Liver (tissue), 3 donors: ENCODE measurements at regions not wholly inside any gene's neighbourhood (a gene's known extent, or its start where the extent isn't known, plus 50 kb on each side); places are given as distances from the start of the nearest gene placed in this dataset.

Experiments used
- EGR1 ChIP-seq, 2 donors: IDR thresholded peaks; 2 replicates each; pipeline ENCODE4 v1.6.1; 2016 to 2018; ENCODE audit warnings: antibody characterized with exemption in 2 of 2, low read depth in 2 of 2
- FOXA1 ChIP-seq: IDR thresholded peaks from 2 replicates; pipeline ENCODE4 v1.6.1; 2016; ENCODE audit warnings: antibody characterized with exemption
- HNF4A ChIP-seq, 2 donors: conservative IDR thresholded peaks; 2 replicates each; pipeline ENCODE4 v1.6.1; 2016; ENCODE audit warnings: antibody characterized with exemption in 2 of 2, mild to moderate bottlenecking in 2 of 2
- JUND ChIP-seq, 2 donors: IDR thresholded peaks; 2 replicates each; pipeline ENCODE4 v1.6.1; 2016; ENCODE audit warnings: antibody characterized with exemption in 2 of 2
- RAD21 ChIP-seq, 2 donors: IDR thresholded peaks; 2 replicates each; pipeline ENCODE4 v1.6.1; 2016; ENCODE audit warnings: antibody characterized with exemption in 2 of 2, mild to moderate bottlenecking in 2 of 2
- RXRA ChIP-seq, 2 donors: IDR thresholded peaks; 2 replicates each; pipeline ENCODE4 v1.6.1; 2017 to 2018; ENCODE audit warnings: antibody characterized with exemption in 2 of 2, mild to moderate bottlenecking in 1 of 2
- SP1 ChIP-seq: IDR thresholded peaks from 2 replicates; pipeline ENCODE4 v1.6.1; 2018; ENCODE audit warnings: antibody characterized with exemption, mild to moderate bottlenecking
- TAF1 ChIP-seq: conservative IDR thresholded peaks from 2 replicates; pipeline ENCODE4 v1.6.1; 2016; ENCODE audit warnings: antibody characterized with exemption, mild to moderate bottlenecking
- YY1 ChIP-seq: IDR thresholded peaks from 2 replicates; pipeline ENCODE4 v1.6.1; 2016; ENCODE audit warnings: antibody characterized with exemption, mild to moderate bottlenecking
- TF ChIP-seq, protein P1 (sequence below): fragments of 150-350 bp; IDR thresholded peaks from 2 replicates; pipeline ENCODE4 v1.5.1; 2017; ENCODE audit warnings: improper control_type of control experiment, low read depth, low read length; ENCODE audit not compliant: missing input control
- TF ChIP-seq, protein P2 (sequence below): IDR thresholded peaks from 2 replicates; pipeline ENCODE4 v1.6.1; 2016; ENCODE audit warnings: antibody characterized with exemption
- TF ChIP-seq, protein P3 (sequence below): IDR thresholded peaks from 2 replicates; pipeline ENCODE4 v1.6.1; 2016; ENCODE audit warnings: antibody characterized with exemption, mild to moderate bottlenecking
- TF ChIP-seq, protein P4 (sequence below): IDR thresholded peaks from 2 replicates; pipeline ENCODE4 v1.6.1; 2016; ENCODE audit warnings: antibody characterized with exemption
- TF ChIP-seq, protein P5 (sequence below): IDR thresholded peaks from 2 replicates; pipeline ENCODE4 v1.6.1; 2016; ENCODE audit warnings: antibody characterized with exemption
- donor health status: healthy.
- donor health status: healthy.

DNA sequence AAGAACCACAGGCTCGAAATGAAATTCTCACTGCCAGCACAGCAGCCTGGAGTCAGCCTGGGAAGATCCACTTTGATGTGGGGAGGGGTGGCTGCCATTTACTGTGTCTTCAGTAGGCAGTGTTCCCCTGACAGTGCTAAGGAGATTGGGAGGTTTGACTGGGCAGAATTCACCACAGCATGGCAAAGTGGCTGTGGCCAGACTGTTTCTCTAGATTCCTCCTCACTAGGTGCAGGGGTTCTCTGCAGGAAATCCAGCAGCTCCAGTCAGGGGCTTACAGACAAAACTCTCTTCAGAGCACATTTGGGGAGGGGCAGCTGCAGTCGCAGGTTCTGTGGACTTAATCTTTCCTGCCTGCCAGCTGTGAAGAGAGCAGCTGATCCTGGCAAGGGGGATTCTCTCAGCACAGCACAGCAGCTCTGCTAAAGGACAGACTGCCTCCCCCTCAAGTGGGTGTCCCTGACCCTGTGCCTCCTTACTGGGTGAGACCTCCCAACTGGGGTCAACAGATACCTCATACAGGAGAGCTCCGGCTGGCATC is 1174.0 kb downstream of the RAPGEF2 start:
- TF ChIP-seq RAD21 (IDR thresholded peaks at IDR 0.05) = no peak
- TF ChIP-seq, protein P1, sequence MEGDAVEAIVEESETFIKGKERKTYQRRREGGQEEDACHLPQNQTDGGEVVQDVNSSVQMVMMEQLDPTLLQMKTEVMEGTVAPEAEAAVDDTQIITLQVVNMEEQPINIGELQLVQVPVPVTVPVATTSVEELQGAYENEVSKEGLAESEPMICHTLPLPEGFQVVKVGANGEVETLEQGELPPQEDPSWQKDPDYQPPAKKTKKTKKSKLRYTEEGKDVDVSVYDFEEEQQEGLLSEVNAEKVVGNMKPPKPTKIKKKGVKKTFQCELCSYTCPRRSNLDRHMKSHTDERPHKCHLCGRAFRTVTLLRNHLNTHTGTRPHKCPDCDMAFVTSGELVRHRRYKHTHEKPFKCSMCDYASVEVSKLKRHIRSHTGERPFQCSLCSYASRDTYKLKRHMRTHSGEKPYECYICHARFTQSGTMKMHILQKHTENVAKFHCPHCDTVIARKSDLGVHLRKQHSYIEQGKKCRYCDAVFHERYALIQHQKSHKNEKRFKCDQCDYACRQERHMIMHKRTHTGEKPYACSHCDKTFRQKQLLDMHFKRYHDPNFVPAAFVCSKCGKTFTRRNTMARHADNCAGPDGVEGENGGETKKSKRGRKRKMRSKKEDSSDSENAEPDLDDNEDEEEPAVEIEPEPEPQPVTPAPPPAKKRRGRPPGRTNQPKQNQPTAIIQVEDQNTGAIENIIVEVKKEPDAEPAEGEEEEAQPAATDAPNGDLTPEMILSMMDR = no peak
- no peak for TF ChIP-seq SP1
- TF ChIP-seq TAF1 = no peak
- no peak for TF ChIP-seq EGR1 (IDR thresholded peaks at IDR 0.05; ENCODE audit: low read depth in 2 of 2)
- TF ChIP-seq, protein P2, sequence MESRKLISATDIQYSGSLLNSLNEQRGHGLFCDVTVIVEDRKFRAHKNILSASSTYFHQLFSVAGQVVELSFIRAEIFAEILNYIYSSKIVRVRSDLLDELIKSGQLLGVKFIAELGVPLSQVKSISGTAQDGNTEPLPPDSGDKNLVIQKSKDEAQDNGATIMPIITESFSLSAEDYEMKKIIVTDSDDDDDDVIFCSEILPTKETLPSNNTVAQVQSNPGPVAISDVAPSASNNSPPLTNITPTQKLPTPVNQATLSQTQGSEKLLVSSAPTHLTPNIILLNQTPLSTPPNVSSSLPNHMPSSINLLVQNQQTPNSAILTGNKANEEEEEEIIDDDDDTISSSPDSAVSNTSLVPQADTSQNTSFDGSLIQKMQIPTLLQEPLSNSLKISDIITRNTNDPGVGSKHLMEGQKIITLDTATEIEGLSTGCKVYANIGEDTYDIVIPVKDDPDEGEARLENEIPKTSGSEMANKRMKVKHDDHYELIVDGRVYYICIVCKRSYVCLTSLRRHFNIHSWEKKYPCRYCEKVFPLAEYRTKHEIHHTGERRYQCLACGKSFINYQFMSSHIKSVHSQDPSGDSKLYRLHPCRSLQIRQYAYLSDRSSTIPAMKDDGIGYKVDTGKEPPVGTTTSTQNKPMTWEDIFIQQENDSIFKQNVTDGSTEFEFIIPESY = no peak
- TF ChIP-seq, protein P3, sequence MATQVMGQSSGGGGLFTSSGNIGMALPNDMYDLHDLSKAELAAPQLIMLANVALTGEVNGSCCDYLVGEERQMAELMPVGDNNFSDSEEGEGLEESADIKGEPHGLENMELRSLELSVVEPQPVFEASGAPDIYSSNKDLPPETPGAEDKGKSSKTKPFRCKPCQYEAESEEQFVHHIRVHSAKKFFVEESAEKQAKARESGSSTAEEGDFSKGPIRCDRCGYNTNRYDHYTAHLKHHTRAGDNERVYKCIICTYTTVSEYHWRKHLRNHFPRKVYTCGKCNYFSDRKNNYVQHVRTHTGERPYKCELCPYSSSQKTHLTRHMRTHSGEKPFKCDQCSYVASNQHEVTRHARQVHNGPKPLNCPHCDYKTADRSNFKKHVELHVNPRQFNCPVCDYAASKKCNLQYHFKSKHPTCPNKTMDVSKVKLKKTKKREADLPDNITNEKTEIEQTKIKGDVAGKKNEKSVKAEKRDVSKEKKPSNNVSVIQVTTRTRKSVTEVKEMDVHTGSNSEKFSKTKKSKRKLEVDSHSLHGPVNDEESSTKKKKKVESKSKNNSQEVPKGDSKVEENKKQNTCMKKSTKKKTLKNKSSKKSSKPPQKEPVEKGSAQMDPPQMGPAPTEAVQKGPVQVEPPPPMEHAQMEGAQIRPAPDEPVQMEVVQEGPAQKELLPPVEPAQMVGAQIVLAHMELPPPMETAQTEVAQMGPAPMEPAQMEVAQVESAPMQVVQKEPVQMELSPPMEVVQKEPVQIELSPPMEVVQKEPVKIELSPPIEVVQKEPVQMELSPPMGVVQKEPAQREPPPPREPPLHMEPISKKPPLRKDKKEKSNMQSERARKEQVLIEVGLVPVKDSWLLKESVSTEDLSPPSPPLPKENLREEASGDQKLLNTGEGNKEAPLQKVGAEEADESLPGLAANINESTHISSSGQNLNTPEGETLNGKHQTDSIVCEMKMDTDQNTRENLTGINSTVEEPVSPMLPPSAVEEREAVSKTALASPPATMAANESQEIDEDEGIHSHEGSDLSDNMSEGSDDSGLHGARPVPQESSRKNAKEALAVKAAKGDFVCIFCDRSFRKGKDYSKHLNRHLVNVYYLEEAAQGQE = no peak
- no peak for TF ChIP-seq RXRA (IDR thresholded peaks at IDR 0.05)
- TF ChIP-seq YY1 = no peak
- TF ChIP-seq HNF4A (conservative IDR thresholded peaks at IDR 0.05) = no peak
- TF ChIP-seq, protein P4, sequence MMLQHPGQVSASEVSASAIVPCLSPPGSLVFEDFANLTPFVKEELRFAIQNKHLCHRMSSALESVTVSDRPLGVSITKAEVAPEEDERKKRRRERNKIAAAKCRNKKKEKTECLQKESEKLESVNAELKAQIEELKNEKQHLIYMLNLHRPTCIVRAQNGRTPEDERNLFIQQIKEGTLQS = no peak
- no peak for TF ChIP-seq FOXA1
- TF ChIP-seq JUND (IDR thresholded peaks at IDR 0.05) = no peak
- TF ChIP-seq, protein P5, sequence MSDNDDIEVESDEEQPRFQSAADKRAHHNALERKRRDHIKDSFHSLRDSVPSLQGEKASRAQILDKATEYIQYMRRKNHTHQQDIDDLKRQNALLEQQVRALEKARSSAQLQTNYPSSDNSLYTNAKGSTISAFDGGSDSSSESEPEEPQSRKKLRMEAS = no peak
